HG02943 (cell line): ENCODE measurements at regions not wholly inside any gene's neighbourhood (a gene's known extent, or its start where the extent isn't known, plus 50 kb on each side); places are given as distances from the start of the nearest gene placed in this dataset.

Experiments
- ATAC-seq: cut with Tn5 transposase; IDR thresholded peaks from one replicate; pipeline ENCODE4 v1.9.1; 2021; ENCODE audit warnings: mild to moderate bottlenecking, low read depth, moderate library complexity; ENCODE audit not compliant: unreplicated experiment

GRCh38 chr2:59732871-59733566 lies 820.4 kb downstream of the BCL11A start:
- no peak for ATAC-seq

GRCh38 chr2:59727121-59727590 lies 826.3 kb downstream of the BCL11A start:
- no peak for ATAC-seq

- no peak for ATAC-seq
Measured at GRCh38 chr2:59726228-59727120, 827.0 kb downstream of the BCL11A start.

- ATAC-seq, result no peak
Measured at GRCh38 chr2:59724746-59725145, 828.7 kb downstream of the BCL11A start.

GRCh38 chr2:59720296-59720866 lies 833.1 kb downstream of the BCL11A start:
- ATAC-seq, result no peak

GRCh38 chr2:59713577-59713976 lies 839.9 kb downstream of the BCL11A start:
- no peak for ATAC-seq

GRCh38 chr2:59711121-59711520 lies 842.3 kb downstream of the BCL11A start:
- no peak for ATAC-seq

GRCh38 chr2:59706729-59707128 lies 846.7 kb downstream of the BCL11A start:
- ATAC-seq, result no peak

- ATAC-seq, result no peak
Measured at GRCh38 chr2:59703796-59704195, 849.7 kb downstream of the BCL11A start.

- ATAC-seq, result no peak
Measured at GRCh38 chr2:59702026-59702425, 851.4 kb downstream of the BCL11A start.

- no peak for ATAC-seq
Measured at GRCh38 chr2:59701271-59701994, 852.0 kb downstream of the BCL11A start.

GRCh38 chr2:59694176-59694575 lies 859.3 kb downstream of the BCL11A start:
- ATAC-seq, result no peak

GRCh38 chr2:59693231-59693959 lies 860.1 kb downstream of the BCL11A start:
- ATAC-seq, result no peak

- no peak for ATAC-seq
Measured at GRCh38 chr2:59691518-59692190, 861.8 kb downstream of the BCL11A start.

- no peak for ATAC-seq
Measured at GRCh38 chr2:59690849-59691248, 862.6 kb downstream of the BCL11A start.

- no peak for ATAC-seq
Measured at GRCh38 chr2:59684771-59685166, 868.7 kb downstream of the BCL11A start.

GRCh38 chr2:59684116-59684770 lies 869.2 kb downstream of the BCL11A start:
- no peak for ATAC-seq

- ATAC-seq, result no peak
Measured at GRCh38 chr2:59680863-59681262, 872.6 kb downstream of the BCL11A start.

GRCh38 chr2:59677158-59677557 lies 876.3 kb downstream of the BCL11A start:
- ATAC-seq, result no peak
